Parathyroid adenoma (tissue), 2 donors: ENCODE measurements at regions not wholly inside any gene's neighbourhood (a gene's known extent, or its start where the extent isn't known, plus 50 kb on each side); places are given as distances from the start of the nearest gene placed in this dataset.

Experiments
- H2AFZ ChIP-seq: fragments of 300-600 bp; sonication (generic); one replicate; pipeline ENCODE4 v1.7.0; 2017; ENCODE audit warnings: antibody characterized with exemption, mild to moderate bottlenecking
- H3K27ac ChIP-seq: fragments of 300-600 bp; sonication (generic); one replicate; pipeline ENCODE4 v1.7.0; 2017
- H3K27me3 ChIP-seq: fragments of 300-600 bp; sonication (generic); one replicate; pipeline ENCODE4 v1.7.0; 2017; ENCODE audit warnings: low read length; ENCODE audit not compliant: control insufficient read depth, insufficient read depth
- H3K36me3 ChIP-seq: fragments of 300-600 bp; sonication (generic); one replicate; pipeline ENCODE4 v1.7.0; 2017; ENCODE audit warnings: low read length; ENCODE audit not compliant: control insufficient read depth, insufficient read depth
- H3K4me1 ChIP-seq: fragments of 300-600 bp; sonication (generic); one replicate; pipeline ENCODE4 v1.7.0; 2017; ENCODE audit warnings: control low read depth
- H3K4me2 ChIP-seq: fragments of 300-600 bp; sonication (generic); one replicate; pipeline ENCODE4 v1.7.0; 2017; ENCODE audit warnings: low read length
- H3K4me3 ChIP-seq: fragments of 300-600 bp; sonication (generic); one replicate; pipeline ENCODE4 v1.7.0; 2017; ENCODE audit warnings: low read depth, low read length
- H3K79me2 ChIP-seq: fragments of 300-600 bp; sonication (generic); one replicate; pipeline ENCODE4 v1.7.0; 2017; ENCODE audit warnings: control low read depth
- H3K9ac ChIP-seq: fragments of 300-600 bp; sonication (generic); one replicate; pipeline ENCODE4 v1.7.0; 2017; ENCODE audit warnings: mild to moderate bottlenecking
- H3K9me3 ChIP-seq: fragments of 300-600 bp; sonication (generic); one replicate; pipeline ENCODE4 v1.7.0; 2017; ENCODE audit warnings: low read length; ENCODE audit not compliant: control insufficient read depth
- TF ChIP-seq, protein P1 (sequence below): fragments of 300-600 bp; sonication (generic); IDR thresholded peaks from one replicate; pipeline ENCODE4 v1.7.0; 2017; ENCODE audit warnings: antibody characterized with exemption, mild to moderate bottlenecking
- donor health status: primary hyperparathyroidism.

DNA sequence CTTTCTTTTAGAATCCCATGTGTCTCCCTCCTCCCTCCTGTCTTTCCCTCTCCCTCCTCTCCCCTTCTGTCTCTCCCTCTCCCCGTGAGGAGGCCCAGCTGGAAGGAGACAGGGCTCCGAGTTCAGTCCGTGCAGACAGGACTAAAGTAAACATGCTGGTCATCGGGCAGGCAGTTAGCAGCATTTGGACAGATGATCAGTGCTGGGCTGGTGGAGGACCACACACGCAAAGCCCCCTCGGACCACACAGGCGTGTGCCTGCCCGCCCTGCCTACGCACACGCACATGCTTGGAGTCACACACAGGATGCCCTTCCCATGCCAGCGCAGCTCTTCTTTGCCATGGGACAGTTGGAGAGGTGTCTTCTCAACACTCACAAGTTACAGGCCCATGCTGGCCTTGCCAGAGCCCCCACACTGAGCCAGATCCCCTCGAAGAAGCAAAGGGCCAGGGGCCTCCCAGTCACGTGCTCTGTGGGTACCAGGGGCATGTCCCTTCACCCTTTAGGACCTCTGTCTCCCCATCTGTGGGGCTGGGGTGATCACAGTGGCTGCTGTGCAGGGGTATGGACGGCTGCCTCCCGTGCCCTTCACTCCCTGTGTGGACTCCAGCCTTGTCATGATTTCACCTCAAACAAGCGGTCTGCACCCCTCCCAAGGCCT lies 215.7 kb upstream of the FOXF1 start:
- no peak overlapping the region for H3K9ac ChIP-seq
- no peak overlapping the region for H2AFZ ChIP-seq
- H3K27ac ChIP-seq, result no peak overlapping the region
- H3K4me3 ChIP-seq, result no peak overlapping the region
- H3K79me2 ChIP-seq, result no peaks in the 10 kb centered on the region
- no peaks in the 10 kb centered on the region for H3K9me3 ChIP-seq
- TF ChIP-seq, protein P1, sequence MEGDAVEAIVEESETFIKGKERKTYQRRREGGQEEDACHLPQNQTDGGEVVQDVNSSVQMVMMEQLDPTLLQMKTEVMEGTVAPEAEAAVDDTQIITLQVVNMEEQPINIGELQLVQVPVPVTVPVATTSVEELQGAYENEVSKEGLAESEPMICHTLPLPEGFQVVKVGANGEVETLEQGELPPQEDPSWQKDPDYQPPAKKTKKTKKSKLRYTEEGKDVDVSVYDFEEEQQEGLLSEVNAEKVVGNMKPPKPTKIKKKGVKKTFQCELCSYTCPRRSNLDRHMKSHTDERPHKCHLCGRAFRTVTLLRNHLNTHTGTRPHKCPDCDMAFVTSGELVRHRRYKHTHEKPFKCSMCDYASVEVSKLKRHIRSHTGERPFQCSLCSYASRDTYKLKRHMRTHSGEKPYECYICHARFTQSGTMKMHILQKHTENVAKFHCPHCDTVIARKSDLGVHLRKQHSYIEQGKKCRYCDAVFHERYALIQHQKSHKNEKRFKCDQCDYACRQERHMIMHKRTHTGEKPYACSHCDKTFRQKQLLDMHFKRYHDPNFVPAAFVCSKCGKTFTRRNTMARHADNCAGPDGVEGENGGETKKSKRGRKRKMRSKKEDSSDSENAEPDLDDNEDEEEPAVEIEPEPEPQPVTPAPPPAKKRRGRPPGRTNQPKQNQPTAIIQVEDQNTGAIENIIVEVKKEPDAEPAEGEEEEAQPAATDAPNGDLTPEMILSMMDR, result no peak
- H3K4me1 ChIP-seq, result no peaks in the 10 kb centered on the region
- peaks cover 8% of the 10 kb centered on the region for H3K27me3 ChIP-seq
- H3K36me3 ChIP-seq, result no peaks in the 10 kb centered on the region
- no peak overlapping the region for H3K4me2 ChIP-seq

DNA sequence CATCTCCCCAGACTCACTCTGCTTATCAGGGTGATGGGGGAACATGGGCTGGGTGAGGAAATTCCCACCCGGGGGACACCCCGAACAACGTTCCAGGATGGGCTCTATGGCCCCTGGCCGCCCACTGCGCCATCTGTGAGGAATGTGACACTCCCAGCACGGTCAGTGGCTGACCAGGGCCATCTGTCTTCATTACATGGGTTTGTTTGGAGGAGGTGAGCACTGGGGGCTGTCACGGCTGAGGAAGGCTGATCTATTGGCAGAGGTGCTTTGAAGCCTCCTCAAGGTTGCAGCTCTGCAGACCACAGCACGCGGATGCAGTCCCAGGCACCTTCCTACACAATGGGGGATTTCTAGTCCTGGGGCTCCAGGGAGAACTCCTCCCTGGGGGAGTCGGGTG lies 214.1 kb upstream of the FOXF1 start:
- Histone ChIP-seq H3K27ac (no peak overlapping the region), H3K9me3 (no peaks in the 10 kb centered on the region), H3K9ac (no peak overlapping the region), H3K27me3 (peaks cover 8% of the 10 kb centered on the region), H2AFZ (no peak overlapping the region), H3K36me3 (no peaks in the 10 kb centered on the region), H3K4me3 (no peak overlapping the region), H3K4me1 (no peaks in the 10 kb centered on the region), H3K79me2 (no peaks in the 10 kb centered on the region), H3K4me2 (no peak overlapping the region)
- TF ChIP-seq, protein P1, result no peak

DNA sequence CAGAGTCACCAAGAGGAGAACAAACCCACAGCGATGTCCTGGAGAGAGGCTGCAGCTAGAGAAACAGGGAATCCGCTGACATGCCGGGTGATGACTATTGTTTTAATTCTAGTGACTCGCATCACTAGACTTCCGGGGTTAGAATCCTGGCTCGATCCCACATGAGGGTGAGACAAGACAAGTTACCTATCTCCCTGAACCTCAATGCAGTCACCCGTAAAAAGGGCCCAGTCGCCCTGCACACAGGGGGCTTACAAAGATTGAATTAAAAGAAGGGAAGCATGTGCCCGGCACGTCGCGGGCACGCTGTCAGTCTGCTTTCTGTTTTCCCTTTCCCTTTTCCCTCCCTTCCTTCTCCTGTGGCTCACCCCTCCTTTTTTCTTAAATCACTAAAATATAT lies 212.9 kb upstream of the FOXF1 start:
- Histone ChIP-seq H3K4me3 (peak overlapping the region; percentile 48), H2AFZ (peak overlapping the region; percentile 41), H3K27ac (no peak overlapping the region), H3K4me1 (no peaks in the 10 kb centered on the region), H3K36me3 (no peaks in the 10 kb centered on the region), H3K9ac (no peak overlapping the region), H3K79me2 (no peaks in the 10 kb centered on the region), H3K27me3 (peaks cover 8% of the 10 kb centered on the region), H3K9me3 (no peaks in the 10 kb centered on the region), H3K4me2 (peak overlapping the region; percentile 79)
- TF ChIP-seq, protein P1, result no peak

DNA sequence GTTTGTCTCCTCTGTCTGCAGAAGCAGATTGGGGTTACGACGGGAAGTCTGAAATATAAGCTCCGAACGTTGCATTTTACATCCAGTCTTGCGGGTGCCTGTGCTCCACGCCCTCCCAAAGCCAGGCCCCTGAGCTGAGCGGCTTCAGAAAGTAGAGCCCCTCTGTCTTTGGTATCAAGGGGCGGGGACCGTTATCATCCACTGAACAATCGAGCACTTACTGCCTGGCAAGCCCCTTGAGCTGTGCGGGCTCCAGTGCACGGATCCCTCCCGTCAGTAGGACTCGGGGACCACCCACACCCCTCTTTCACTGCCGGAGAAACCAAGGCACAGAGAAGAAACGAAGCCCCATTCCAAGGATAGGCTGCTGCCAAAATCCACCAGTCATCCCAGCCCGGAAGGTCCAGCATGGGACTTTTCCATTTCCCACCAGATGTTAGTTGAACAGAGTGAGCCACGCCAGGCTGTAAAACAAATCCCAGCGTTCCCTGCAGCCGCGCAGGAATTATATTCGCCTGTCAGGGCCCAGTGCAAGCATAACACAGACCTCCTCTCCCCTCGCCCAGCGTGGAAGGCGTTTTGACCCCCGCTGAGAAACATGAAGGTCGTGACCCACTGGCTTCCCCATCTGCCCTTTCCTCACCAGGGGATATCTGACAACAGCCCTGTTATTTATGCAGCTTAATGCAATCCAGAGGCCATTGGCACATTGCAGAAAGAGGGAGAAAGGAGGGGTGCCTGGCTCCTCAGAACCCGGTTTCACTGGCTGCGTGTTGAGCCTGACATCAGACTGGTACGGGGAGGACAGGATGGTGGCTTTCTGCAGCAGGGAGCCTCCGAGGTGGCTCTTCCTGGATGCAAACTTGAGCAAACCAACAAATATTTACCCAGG lies 212.2 kb upstream of the FOXF1 start:
- no peak overlapping the region for H3K9ac ChIP-seq
- peak overlapping the region; percentile 41 for H2AFZ ChIP-seq
- peaks cover 8% of the 10 kb centered on the region for H3K27me3 ChIP-seq
- H3K36me3 ChIP-seq, result no peaks in the 10 kb centered on the region
- H3K79me2 ChIP-seq, result no peaks in the 10 kb centered on the region
- no peaks in the 10 kb centered on the region for H3K9me3 ChIP-seq
- H3K4me2 ChIP-seq, result peak overlapping the region; percentile 79
- no peak overlapping the region for H3K27ac ChIP-seq
- TF ChIP-seq, protein P1, result no peak
- H3K4me3 ChIP-seq, result peak overlapping the region; percentile 48
- no peaks in the 10 kb centered on the region for H3K4me1 ChIP-seq
